Uterus (tissue), 3 donors: ENCODE measurements at regions not wholly inside any gene's neighbourhood (a gene's known extent, or its start where the extent isn't known, plus 50 kb on each side); places are given as distances from the start of the nearest gene placed in this dataset.

Source experiments
- DNase-seq, 2 donors: peaks; one replicate each; pipeline ENCODE4 v3.0.0-alpha.2; 2019 to 2020
- H3K27ac ChIP-seq, 2 donors: fragments of 200-600 bp; sonication (generic); 1 replicate in 1 of 2; 2 replicates in 1 of 2; pipeline ENCODE4 v1.5.1; 2016 to 2018
- H3K27me3 ChIP-seq, 2 donors: fragments of 200-600 bp; sonication (generic); one replicate each; pipeline ENCODE4 v1.5.1; 2018 to 2019; ENCODE audit warnings: control low read depth in 1 of 2
- H3K36me3 ChIP-seq, 2 donors: fragments of 200-600 bp; sonication (generic); one replicate each; pipeline ENCODE4 v1.5.1; 2019; ENCODE audit warnings: control low read depth in 1 of 2
- H3K4me1 ChIP-seq, 2 donors: fragments of 200-600 bp; sonication (generic); one replicate each; pipeline ENCODE4 v1.5.1; 2018 to 2019; ENCODE audit warnings: control low read depth in 1 of 2
- H3K4me3 ChIP-seq, 2 donors: fragments of 200-600 bp; sonication (generic); 1 replicate in 1 of 2; 2 replicates in 1 of 2; pipeline ENCODE4 v1.5.1; 2018 to 2019; ENCODE audit warnings: mild to moderate bottlenecking in 1 of 2
- H3K9me3 ChIP-seq, 2 donors: fragments of 200-600 bp; sonication (generic); one replicate each; pipeline ENCODE4 v1.5.1; 2019; ENCODE audit warnings: control low read depth in 1 of 2
- POLR2A ChIP-seq, 2 donors: fragments of 450-650 bp; IDR thresholded peaks; one replicate each; pipeline ENCODE4 v1.6.1; 2016; ENCODE audit warnings: antibody characterized with exemption in 2 of 2, mild to moderate bottlenecking in 1 of 2, moderate library complexity in 1 of 2
- intact Hi-C: fragments of 100-400 bp; cut with DNase I; formaldehyde crosslinking; loops from one replicate; pipeline ENCODE4 v1.15.1; 2023; ENCODE audit warnings: low total_unique reads
- TF ChIP-seq, protein P1 (sequence below), 4 experiments: fragments of 200-600 bp in 2 of 4; fragments of 450-650 bp in 2 of 4; sonication (generic) in 2 of 4; IDR thresholded peaks; one replicate each; pipeline ENCODE4 v1.5.1; 2016 to 2019; ENCODE audit warnings: antibody characterized with exemption in 4 of 4, mild to moderate bottlenecking in 2 of 4, moderate library complexity in 1 of 4
- donor health status: DM: yes; HTN: yes; CAD: no.

DNA sequence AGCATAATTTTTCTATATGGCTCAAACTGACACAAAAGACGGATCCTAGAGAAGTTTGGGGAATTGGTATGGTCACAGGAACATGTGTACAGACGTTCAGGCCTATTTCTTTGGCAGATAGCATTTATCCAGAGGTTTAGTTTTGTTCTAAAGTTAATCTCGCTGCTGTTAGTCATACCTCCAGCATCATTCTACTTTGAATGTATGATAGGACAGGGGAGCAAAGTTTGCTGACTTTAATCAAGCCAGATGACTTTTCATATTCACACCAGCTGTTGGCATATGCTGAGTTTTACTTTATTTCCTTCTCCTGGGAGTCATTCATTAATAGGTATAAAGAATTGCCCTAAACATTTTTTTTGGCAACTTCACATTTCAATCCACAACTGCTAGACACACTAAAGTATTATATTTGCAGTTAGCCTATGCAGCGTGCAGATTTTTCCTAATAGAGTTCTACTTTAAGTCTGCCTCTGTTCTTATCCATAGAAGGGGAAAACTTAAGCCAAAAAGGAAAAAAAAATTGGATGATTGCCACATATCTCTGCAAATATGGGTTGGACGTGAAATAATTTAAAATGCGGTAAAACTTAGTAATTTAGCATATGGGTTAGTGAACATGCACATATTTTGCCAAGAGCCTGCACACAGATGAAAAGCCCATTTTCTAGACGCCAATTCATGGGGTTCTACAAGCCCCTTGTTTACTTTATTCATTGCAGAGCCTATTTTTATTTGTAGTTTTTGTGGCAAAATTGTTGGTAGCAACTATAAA lies 213.1 kb downstream of the C7orf25 start:
- DNase-seq = no peak
- TF ChIP-seq POLR2A (IDR thresholded peaks at IDR 0.05) = no peak
- TF ChIP-seq, protein P1, sequence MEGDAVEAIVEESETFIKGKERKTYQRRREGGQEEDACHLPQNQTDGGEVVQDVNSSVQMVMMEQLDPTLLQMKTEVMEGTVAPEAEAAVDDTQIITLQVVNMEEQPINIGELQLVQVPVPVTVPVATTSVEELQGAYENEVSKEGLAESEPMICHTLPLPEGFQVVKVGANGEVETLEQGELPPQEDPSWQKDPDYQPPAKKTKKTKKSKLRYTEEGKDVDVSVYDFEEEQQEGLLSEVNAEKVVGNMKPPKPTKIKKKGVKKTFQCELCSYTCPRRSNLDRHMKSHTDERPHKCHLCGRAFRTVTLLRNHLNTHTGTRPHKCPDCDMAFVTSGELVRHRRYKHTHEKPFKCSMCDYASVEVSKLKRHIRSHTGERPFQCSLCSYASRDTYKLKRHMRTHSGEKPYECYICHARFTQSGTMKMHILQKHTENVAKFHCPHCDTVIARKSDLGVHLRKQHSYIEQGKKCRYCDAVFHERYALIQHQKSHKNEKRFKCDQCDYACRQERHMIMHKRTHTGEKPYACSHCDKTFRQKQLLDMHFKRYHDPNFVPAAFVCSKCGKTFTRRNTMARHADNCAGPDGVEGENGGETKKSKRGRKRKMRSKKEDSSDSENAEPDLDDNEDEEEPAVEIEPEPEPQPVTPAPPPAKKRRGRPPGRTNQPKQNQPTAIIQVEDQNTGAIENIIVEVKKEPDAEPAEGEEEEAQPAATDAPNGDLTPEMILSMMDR (IDR thresholded peaks at IDR 0.05) = no peak
- no peaks in the 10 kb centered on the region for H3K36me3 ChIP-seq
- no peaks in the 10 kb centered on the region for H3K27me3 ChIP-seq
- H3K4me3 ChIP-seq = no peak overlapping the region
- H3K4me1 ChIP-seq = peaks cover 0 to 6% of the 10 kb centered on the region in 2 donors
- no peaks in the 10 kb centered on the region for H3K9me3 ChIP-seq
- intact Hi-C loops = no loop called here
- H3K27ac ChIP-seq = peak overlapping the region in 1 of 2 donors; percentile 52

GRCh38 chr7:42694894-42695507 lies 216.9 kb downstream of the C7orf25 start:
- Histone ChIP-seq H3K27me3 (no peaks in the 10 kb centered on the region), H3K4me1 (peaks cover 0 to 6% of the 10 kb centered on the region in 2 donors), H3K27ac (peak overlapping the region in 1 of 2 donors; percentile 15), H3K9me3 (no peaks in the 10 kb centered on the region), H3K4me3 (no peak overlapping the region), H3K36me3 (no peaks in the 10 kb centered on the region)
- TF ChIP-seq POLR2A (IDR thresholded peaks at IDR 0.05) = no peak
- TF ChIP-seq, protein P1 (IDR thresholded peaks at IDR 0.05) = no peak
- intact Hi-C loops = no loop called here
- no peak for DNase-seq

GRCh38 chr7:42693722-42694121 lies 218.1 kb downstream of the C7orf25 start:
- no peaks in the 10 kb centered on the region for H3K27me3 ChIP-seq
- no peaks in the 10 kb centered on the region for H3K9me3 ChIP-seq
- H3K27ac ChIP-seq = no peak overlapping the region
- H3K4me1 ChIP-seq = peaks cover 0 to 6% of the 10 kb centered on the region in 2 donors
- no peak for DNase-seq
- intact Hi-C loops = no loop called here
- no peaks in the 10 kb centered on the region for H3K36me3 ChIP-seq
- no peak overlapping the region for H3K4me3 ChIP-seq
- TF ChIP-seq, protein P1 (IDR thresholded peaks at IDR 0.05) = no peak
- TF ChIP-seq POLR2A (IDR thresholded peaks at IDR 0.05) = no peak

- H3K4me3 ChIP-seq = no peak overlapping the region
Measured at GRCh38 chr7:42692621-42693020, 219.2 kb downstream of the C7orf25 start.

More at GRCh38 chr7:42692621-42693020, 219.2 kb downstream of the C7orf25 start:
- H3K4me1 ChIP-seq = peaks cover 0 to 6% of the 10 kb centered on the region in 2 donors
- H3K27ac ChIP-seq = no peak overlapping the region
- intact Hi-C loops = no loop called here
- H3K27me3 ChIP-seq = no peaks in the 10 kb centered on the region
- no peaks in the 10 kb centered on the region for H3K9me3 ChIP-seq
- no peak for DNase-seq
- TF ChIP-seq POLR2A (IDR thresholded peaks at IDR 0.05) = no peak
- TF ChIP-seq, protein P1 (IDR thresholded peaks at IDR 0.05) = no peak
- no peaks in the 10 kb centered on the region for H3K36me3 ChIP-seq
